MG63 (cell line): ENCODE measurements at regions not wholly inside any gene's neighbourhood (a gene's known extent, or its start where the extent isn't known, plus 50 kb on each side); places are given as distances from the start of the nearest gene placed in this dataset.

Experiments used
- DNase-seq: peaks from one replicate; pipeline ENCODE4 v3.0.0-alpha.2; 2020
- H3K27me3 ChIP-seq: fragments of 250-450 bp; sonication (Bioruptor Pico); 2 replicates; pipeline ENCODE4 v1.5.1; 2020; ENCODE audit warnings: mild to moderate bottlenecking, moderate library complexity
- H3K36me3 ChIP-seq: fragments of 250-450 bp; sonication (Bioruptor Pico); 2 replicates; pipeline ENCODE4 v1.5.1; 2020; ENCODE audit warnings: mild to moderate bottlenecking, moderate library complexity
- H3K4me3 ChIP-seq: fragments of 250-450 bp; sonication (Bioruptor Pico); 2 replicates; pipeline ENCODE4 v1.5.1; 2020; ENCODE audit warnings: mild to moderate bottlenecking, moderate library complexity
- H3K9me3 ChIP-seq: fragments of 250-450 bp; sonication (Bioruptor Pico); 2 replicates; pipeline ENCODE4 v1.5.1; 2020; ENCODE audit warnings: mild to moderate bottlenecking, moderate library complexity

GRCh38 chr5:33023649-33024048, 312.5 kb downstream of the NPR3 start:
- Histone ChIP-seq H3K9me3 (no peaks in the 10 kb centered on the region; the same call in 1 of the 2 replicates), H3K36me3 (no peaks in the 10 kb centered on the region), H3K4me3 (no peak overlapping the region), H3K27me3 (no peaks in the 10 kb centered on the region)
- no peak for DNase-seq

- DNase-seq: peak; percentile 49
- Histone ChIP-seq H3K9me3 (no peaks in the 10 kb centered on the region), H3K4me3 (no peak overlapping the region), H3K36me3 (no peaks in the 10 kb centered on the region), H3K27me3 (no peaks in the 10 kb centered on the region)
These were observed 321.4 kb downstream of the NPR3 start for GRCh38 chr5:33032271-33033070.

GRCh38 chr5:33033516-33033915, 322.4 kb downstream of the NPR3 start:
- H3K27me3 ChIP-seq: no peaks in the 10 kb centered on the region
- DNase-seq: no peak

GRCh38 chr5:33034777-33035176, 323.7 kb downstream of the NPR3 start:
- H3K4me3 ChIP-seq: no peak overlapping the region
- no peak for DNase-seq
- no peaks in the 10 kb centered on the region for H3K9me3 ChIP-seq
- no peaks in the 10 kb centered on the region for H3K27me3 ChIP-seq
- H3K36me3 ChIP-seq: no peaks in the 10 kb centered on the region

More at GRCh38 chr5:33033516-33033915, 322.4 kb downstream of the NPR3 start:
- no peak overlapping the region for H3K4me3 ChIP-seq
- no peaks in the 10 kb centered on the region for H3K36me3 ChIP-seq
- no peaks in the 10 kb centered on the region for H3K9me3 ChIP-seq

GRCh38 chr5:33035851-33036527, 324.9 kb downstream of the NPR3 start:
- DNase-seq: no peak
- H3K4me3 ChIP-seq: no peak overlapping the region
- H3K36me3 ChIP-seq: no peaks in the 10 kb centered on the region

GRCh38 chr5:33037076-33037475, 326.0 kb downstream of the NPR3 start:
- H3K4me3 ChIP-seq: no peak overlapping the region
- no peaks in the 10 kb centered on the region for H3K36me3 ChIP-seq
- DNase-seq: no peak
- 0 out of 2 replicates have a peak, but pooled peaks cover 3% of the 10 kb centered on the region for H3K9me3 ChIP-seq
- H3K27me3 ChIP-seq: no peaks in the 10 kb centered on the region

More at GRCh38 chr5:33035851-33036527, 324.9 kb downstream of the NPR3 start:
- Histone ChIP-seq H3K27me3 (no peaks in the 10 kb centered on the region), H3K9me3 (0 out of 2 replicates have a peak, but pooled peaks cover 3% of the 10 kb centered on the region)

- H3K36me3 ChIP-seq: no peaks in the 10 kb centered on the region
- H3K9me3 ChIP-seq: 0 out of 2 replicates have a peak, but pooled peaks cover 3% of the 10 kb centered on the region
- no peak for DNase-seq
- H3K4me3 ChIP-seq: no peak overlapping the region
- H3K27me3 ChIP-seq: no peaks in the 10 kb centered on the region
These were observed 330.5 kb downstream of the NPR3 start for GRCh38 chr5:33041586-33041985.

GRCh38 chr5:33043343-33043997, 332.3 kb downstream of the NPR3 start:
- H3K9me3 ChIP-seq: peaks cover 3% of the 10 kb centered on the region; the same call in 1 of the 2 replicates
- no peak overlapping the region for H3K4me3 ChIP-seq
- H3K27me3 ChIP-seq: no peaks in the 10 kb centered on the region
- no peaks in the 10 kb centered on the region for H3K36me3 ChIP-seq
- no peak for DNase-seq

GRCh38 chr5:33046091-33046490, 335.0 kb downstream of the NPR3 start:
- Histone ChIP-seq H3K4me3 (no peak overlapping the region), H3K9me3 (no peaks in the 10 kb centered on the region; the same call in 1 of the 2 replicates), H3K36me3 (no peaks in the 10 kb centered on the region), H3K27me3 (no peaks in the 10 kb centered on the region)
- no peak for DNase-seq

- Histone ChIP-seq H3K27me3 (no peaks in the 10 kb centered on the region), H3K36me3 (no peaks in the 10 kb centered on the region), H3K4me3 (no peak overlapping the region), H3K9me3 (peaks cover 7% of the 10 kb centered on the region; the same call in 1 of the 2 replicates)
- no peak for DNase-seq
These were observed 337.2 kb downstream of the NPR3 start for GRCh38 chr5:33048315-33048714.

GRCh38 chr5:33049298-33049697, 338.2 kb downstream of the NPR3 start:
- Histone ChIP-seq H3K36me3 (no peaks in the 10 kb centered on the region), H3K9me3 (peaks cover 7% of the 10 kb centered on the region; the same call in 1 of the 2 replicates), H3K27me3 (no peaks in the 10 kb centered on the region), H3K4me3 (no peak overlapping the region)
- DNase-seq: peak; percentile 70

GRCh38 chr5:33049842-33050241, 338.7 kb downstream of the NPR3 start:
- H3K36me3 ChIP-seq: no peaks in the 10 kb centered on the region
- DNase-seq: peak; percentile 93
- H3K27me3 ChIP-seq: no peaks in the 10 kb centered on the region
- peaks cover 8% of the 10 kb centered on the region for H3K9me3 ChIP-seq
- no peak overlapping the region for H3K4me3 ChIP-seq

GRCh38 chr5:33059081-33059480, 348.0 kb downstream of the NPR3 start:
- no peak for DNase-seq
- H3K36me3 ChIP-seq: no peaks in the 10 kb centered on the region
- peaks cover 4% of the 10 kb centered on the region for H3K9me3 ChIP-seq
- H3K4me3 ChIP-seq: no peak overlapping the region
- no peaks in the 10 kb centered on the region for H3K27me3 ChIP-seq

- no peaks in the 10 kb centered on the region for H3K9me3 ChIP-seq
- H3K36me3 ChIP-seq: no peaks in the 10 kb centered on the region
- H3K27me3 ChIP-seq: no peaks in the 10 kb centered on the region
- DNase-seq: no peak
- no peak overlapping the region for H3K4me3 ChIP-seq
These were observed 354.0 kb downstream of the NPR3 start for GRCh38 chr5:33065131-33065530.

- no peaks in the 10 kb centered on the region for H3K36me3 ChIP-seq
- no peaks in the 10 kb centered on the region for H3K9me3 ChIP-seq
- no peak overlapping the region for H3K4me3 ChIP-seq
- no peaks in the 10 kb centered on the region for H3K27me3 ChIP-seq
- no peak for DNase-seq
These were observed 356.2 kb downstream of the NPR3 start for GRCh38 chr5:33067291-33067690.

GRCh38 chr5:33068786-33069185, 357.7 kb downstream of the NPR3 start:
- Histone ChIP-seq H3K36me3 (no peaks in the 10 kb centered on the region), H3K27me3 (no peaks in the 10 kb centered on the region), H3K4me3 (no peak overlapping the region), H3K9me3 (no peaks in the 10 kb centered on the region)
- no peak for DNase-seq

- no peak overlapping the region for H3K4me3 ChIP-seq
- DNase-seq: no peak
- H3K27me3 ChIP-seq: no peaks in the 10 kb centered on the region
- H3K9me3 ChIP-seq: no peaks in the 10 kb centered on the region
- H3K36me3 ChIP-seq: no peaks in the 10 kb centered on the region
These were observed 361.2 kb downstream of the NPR3 start for GRCh38 chr5:33072296-33072695.
